Cardiac fibroblast (primary cell): ENCODE measurements at regions not wholly inside any gene's neighbourhood (a gene's known extent, or its start where the extent isn't known, plus 50 kb on each side); places are given as distances from the start of the nearest gene placed in this dataset.

Experiments used
- DNase-seq, 2 donors: peaks; one replicate each; pipeline versions ENCODE4 v3.0.0 to v3.0.0-alpha.2; 2010; ENCODE audit warnings: low read depth in 2 of 2
- H3K4me3 ChIP-seq, 2 donors: replicated peaks in 1 of 2; 1 replicate in 1 of 2; 2 replicates in 1 of 2; pipeline ENCODE4 v1.5.1; 2011; ENCODE audit warnings: low read depth in 2 of 2, low read length in 2 of 2, mild to moderate bottlenecking in 2 of 2, moderate library complexity in 1 of 2
- CTCF ChIP-seq: IDR thresholded peaks from one replicate; pipeline ENCODE4 v1.5.1; 2011; ENCODE audit warnings: low read depth, mild to moderate bottlenecking, low read length, inconsistent platforms

- TF ChIP-seq CTCF, result no peak
- DNase-seq, result no peak
- no peak overlapping the region for H3K4me3 ChIP-seq
Observed at GRCh38 chr1:38609166-38610025, 250.2 kb downstream of the RRAGC start.

GRCh38 chr1:38608202-38608864, 251.2 kb downstream of the RRAGC start:
- H3K4me3 ChIP-seq, result no peak overlapping the region
- TF ChIP-seq CTCF, result no peak
- peak in 1 of 2 donors; percentile 34 for DNase-seq

GRCh38 chr1:38607526-38607925, 252.0 kb downstream of the RRAGC start:
- no peak overlapping the region for H3K4me3 ChIP-seq
- no peak for TF ChIP-seq CTCF
- DNase-seq, result no peak

GRCh38 chr1:38605063-38605462, 254.5 kb downstream of the RRAGC start:
- H3K4me3 ChIP-seq, result no peak overlapping the region
- no peak for DNase-seq
- TF ChIP-seq CTCF, result no peak

GRCh38 chr1:38603907-38604306, 255.7 kb downstream of the RRAGC start:
- no peak overlapping the region for H3K4me3 ChIP-seq
- DNase-seq, result no peak
- no peak for TF ChIP-seq CTCF

- TF ChIP-seq CTCF, result no peak
- H3K4me3 ChIP-seq, result no peak overlapping the region
- no peak for DNase-seq
Observed at GRCh38 chr1:38600905-38601304, 258.7 kb downstream of the RRAGC start.
